ENCODE measurements at regions not wholly inside any gene's neighbourhood (a gene's known extent, or its start where the extent isn't known, plus 50 kb on each side); places are given as distances from the start of the nearest gene placed in this dataset.

GRCh38 chr13:29688193-29688592, 92.7 kb upstream of the SLC7A1 start:
- no peak for DNase-seq (ENCODE audit: low read depth in 1 of 2, low spot score in 1 of 2)
- TF ChIP-seq JUND (IDR thresholded peaks at IDR 0.05; ENCODE audit: low read depth) = no peak
- in situ Hi-C loops (cut with HindIII; ENCODE audit: low pct_unique_long_range_greater_than_20kb, low sequenced_read_pairs) = no loop called here

GRCh38 chr13:29684441-29684840, 89.0 kb upstream of the SLC7A1 start:
- TF ChIP-seq JUND (IDR thresholded peaks at IDR 0.05; ENCODE audit: low read depth) = no peak
- DNase-seq (ENCODE audit: low read depth in 1 of 2, low spot score in 1 of 2) = no peak
- in situ Hi-C loops (cut with HindIII; ENCODE audit: low pct_unique_long_range_greater_than_20kb, low sequenced_read_pairs) = no loop called here

GRCh38 chr13:29683041-29683440, 87.6 kb upstream of the SLC7A1 start:
- in situ Hi-C loops (cut with HindIII; ENCODE audit: low pct_unique_long_range_greater_than_20kb, low sequenced_read_pairs) = no loop called here
- DNase-seq (ENCODE audit: low read depth in 1 of 2, low spot score in 1 of 2) = no peak
- no peak for TF ChIP-seq JUND (IDR thresholded peaks at IDR 0.05; ENCODE audit: low read depth)

- in situ Hi-C loops (cut with HindIII; ENCODE audit: low pct_unique_long_range_greater_than_20kb, low sequenced_read_pairs) = no loop called here
- no peak for TF ChIP-seq JUND (IDR thresholded peaks at IDR 0.05; ENCODE audit: low read depth)
- DNase-seq (ENCODE audit: low read depth in 1 of 2, low spot score in 1 of 2) = no peak
Observed at GRCh38 chr13:29681864-29682263, 86.4 kb upstream of the SLC7A1 start.

- TF ChIP-seq JUND (IDR thresholded peaks at IDR 0.05; ENCODE audit: low read depth) = no peak
- DNase-seq (ENCODE audit: low read depth in 1 of 2, low spot score in 1 of 2) = no peak
- in situ Hi-C loops (cut with HindIII; ENCODE audit: low pct_unique_long_range_greater_than_20kb, low sequenced_read_pairs) = no loop called here
Observed at GRCh38 chr13:29679396-29680053, 84.0 kb upstream of the SLC7A1 start.

- TF ChIP-seq JUND (IDR thresholded peaks at IDR 0.05; ENCODE audit: low read depth) = no peak
- in situ Hi-C loops (cut with HindIII; ENCODE audit: low pct_unique_long_range_greater_than_20kb, low sequenced_read_pairs) = no loop called here
- no peak for DNase-seq (ENCODE audit: low read depth in 1 of 2, low spot score in 1 of 2)
Observed at GRCh38 chr13:29677627-29678026, 82.1 kb upstream of the SLC7A1 start.

- no peak for TF ChIP-seq JUND (IDR thresholded peaks at IDR 0.05; ENCODE audit: low read depth)
- peak in 1 of 2 experiments; percentile 58 for DNase-seq (ENCODE audit: low read depth in 1 of 2, low spot score in 1 of 2)
- in situ Hi-C loops (cut with HindIII; ENCODE audit: low pct_unique_long_range_greater_than_20kb, low sequenced_read_pairs) = no loop called here
Observed at GRCh38 chr13:29676941-29677452, 81.5 kb upstream of the SLC7A1 start.

GRCh38 chr13:29676535-29676934, 81.0 kb upstream of the SLC7A1 start:
- TF ChIP-seq JUND (IDR thresholded peaks at IDR 0.05; ENCODE audit: low read depth) = no peak
- in situ Hi-C loops (cut with HindIII; ENCODE audit: low pct_unique_long_range_greater_than_20kb, low sequenced_read_pairs) = no loop called here
- DNase-seq (ENCODE audit: low read depth in 1 of 2, low spot score in 1 of 2) = no peak

GRCh38 chr13:29674532-29674931, 79.0 kb upstream of the SLC7A1 start:
- in situ Hi-C loops (cut with HindIII; ENCODE audit: low pct_unique_long_range_greater_than_20kb, low sequenced_read_pairs) = no loop called here
- no peak for DNase-seq (ENCODE audit: low read depth in 1 of 2, low spot score in 1 of 2)
- TF ChIP-seq JUND (IDR thresholded peaks at IDR 0.05; ENCODE audit: low read depth) = no peak

- in situ Hi-C loops (cut with HindIII; ENCODE audit: low pct_unique_long_range_greater_than_20kb, low sequenced_read_pairs) = no loop called here
- no peak for TF ChIP-seq JUND (IDR thresholded peaks at IDR 0.05; ENCODE audit: low read depth)
- DNase-seq (ENCODE audit: low read depth in 1 of 2, low spot score in 1 of 2) = no peak
Observed at GRCh38 chr13:29664591-29664990, 69.1 kb upstream of the SLC7A1 start.

GRCh38 chr13:29654843-29655547, 59.5 kb upstream of the SLC7A1 start:
- in situ Hi-C loops (cut with HindIII; ENCODE audit: low pct_unique_long_range_greater_than_20kb, low sequenced_read_pairs) = no loop called here
- no peak for DNase-seq (ENCODE audit: low read depth in 1 of 2, low spot score in 1 of 2)
- TF ChIP-seq JUND (IDR thresholded peaks at IDR 0.05; ENCODE audit: low read depth) = no peak

- in situ Hi-C loops (cut with HindIII; ENCODE audit: low pct_unique_long_range_greater_than_20kb, low sequenced_read_pairs) = no loop called here
- DNase-seq (ENCODE audit: low read depth in 1 of 2, low spot score in 1 of 2) = no peak
- TF ChIP-seq JUND (IDR thresholded peaks at IDR 0.05; ENCODE audit: low read depth) = no peak
Observed at GRCh38 chr13:29654384-29654783, 58.9 kb upstream of the SLC7A1 start.

- DNase-seq (ENCODE audit: low read depth in 1 of 2, low spot score in 1 of 2) = no peak
Observed at GRCh38 chr13:29648760-29649159, 53.3 kb upstream of the SLC7A1 start.

More at GRCh38 chr13:29648760-29649159, 53.3 kb upstream of the SLC7A1 start:
- TF ChIP-seq JUND (IDR thresholded peaks at IDR 0.05; ENCODE audit: low read depth) = no peak
- in situ Hi-C loops (cut with HindIII; ENCODE audit: low pct_unique_long_range_greater_than_20kb, low sequenced_read_pairs) = no loop called here
